ENCODE measurements at regions not wholly inside any gene's neighbourhood (a gene's known extent, or its start where the extent isn't known, plus 50 kb on each side); places are given as distances from the start of the nearest gene placed in this dataset.

GRCh38 chr2:64786343-64787018 is 132.8 kb upstream of the SERTAD2 start:
- in situ Hi-C loops (cut with HindIII; ENCODE audit: low pct_unique_long_range_greater_than_20kb, low sequenced_read_pairs) = no loop called here

DNA sequence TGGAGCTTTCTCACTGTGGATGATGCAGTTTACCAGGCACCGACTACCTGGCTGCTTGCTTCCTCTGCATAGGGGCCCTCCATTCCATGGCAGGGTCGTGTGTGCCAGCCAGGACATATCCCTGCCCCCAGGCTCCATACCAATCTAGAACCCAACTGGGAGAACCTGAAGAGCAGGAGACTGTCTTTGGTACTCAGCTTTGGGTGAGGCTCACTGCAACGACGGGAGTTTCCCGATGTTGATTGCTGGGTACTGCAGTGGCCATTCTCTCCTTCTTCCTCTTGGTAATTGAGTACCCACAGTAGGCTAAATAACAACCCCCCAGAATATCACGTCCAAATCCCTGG is 133.3 kb upstream of the SERTAD2 start:
- in situ Hi-C loops (cut with HindIII; ENCODE audit: low pct_unique_long_range_greater_than_20kb, low sequenced_read_pairs) = no loop called here
- no peak for DNase-seq (ENCODE audit: low read depth)

More at GRCh38 chr2:64786343-64787018, 132.8 kb upstream of the SERTAD2 start:
- DNase-seq (ENCODE audit: low read depth) = no peak

DNA sequence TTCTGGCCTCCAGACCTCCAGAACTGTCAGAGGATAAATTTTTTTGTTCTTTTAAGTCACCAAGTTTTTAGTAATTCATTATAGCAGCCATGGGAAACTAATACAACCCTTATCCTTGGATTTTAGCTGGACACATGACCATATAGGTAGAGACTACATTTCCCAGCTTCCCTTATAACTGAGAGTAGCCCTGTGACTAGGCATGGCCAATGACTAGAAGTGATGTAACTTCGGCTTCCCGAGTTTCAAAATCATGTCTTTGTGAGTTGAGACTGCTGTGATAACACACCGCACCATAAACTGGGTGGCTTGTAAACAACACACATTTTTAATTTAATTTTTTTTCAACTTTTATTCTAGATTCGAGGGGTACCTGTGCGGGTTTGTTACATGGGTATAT is 134.0 kb upstream of the SERTAD2 start:
- in situ Hi-C loops (cut with HindIII; ENCODE audit: low pct_unique_long_range_greater_than_20kb, low sequenced_read_pairs) = no loop called here
- DNase-seq (ENCODE audit: low read depth) = no peak

GRCh38 chr2:64789466-64790320 is 136.0 kb upstream of the SERTAD2 start:
- in situ Hi-C loops (cut with HindIII; ENCODE audit: low pct_unique_long_range_greater_than_20kb, low sequenced_read_pairs) = no loop called here
- DNase-seq (ENCODE audit: low read depth) = no peak

- in situ Hi-C loops (cut with HindIII; ENCODE audit: low pct_unique_long_range_greater_than_20kb, low sequenced_read_pairs) = no loop called here
- DNase-seq (ENCODE audit: low read depth) = peak; percentile 38
Observed at GRCh38 chr2:64792300-64792699, 138.6 kb upstream of the SERTAD2 start.

DNA sequence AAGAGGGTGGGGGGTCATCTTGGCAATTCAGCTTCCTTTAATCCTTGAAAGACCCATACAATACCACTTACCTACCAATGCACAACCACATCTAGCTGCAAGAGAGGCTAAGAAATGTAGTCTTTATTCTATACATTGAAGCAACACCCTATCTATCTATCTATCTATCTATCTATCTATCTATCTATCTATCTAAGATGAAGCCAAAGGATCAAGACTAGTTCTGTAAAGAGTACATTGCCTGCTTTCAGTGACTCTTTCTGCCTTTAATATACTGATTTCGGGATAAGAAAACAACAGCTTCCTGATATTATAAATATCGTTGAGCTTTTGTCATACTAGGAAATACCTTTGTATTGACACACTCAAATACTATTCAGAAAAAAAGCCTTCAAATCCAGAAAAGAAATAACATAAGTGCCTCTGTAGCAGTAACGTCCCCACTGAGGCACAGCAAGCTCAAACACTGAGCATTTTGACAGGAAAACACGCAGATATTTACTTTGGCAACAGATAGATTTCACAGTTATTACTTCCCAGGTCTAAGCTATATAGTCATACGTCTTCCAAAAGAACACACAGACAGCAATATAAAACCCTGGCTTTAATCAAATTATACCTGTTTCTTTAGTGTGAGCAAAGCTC is 139.4 kb upstream of the SERTAD2 start:
- DNase-seq (ENCODE audit: low read depth) = no peak
- in situ Hi-C loops (cut with HindIII; ENCODE audit: low pct_unique_long_range_greater_than_20kb, low sequenced_read_pairs) = no loop called here

GRCh38 chr2:64793701-64794100 is 140.0 kb upstream of the SERTAD2 start:
- DNase-seq (ENCODE audit: low read depth) = no peak
- in situ Hi-C loops (cut with HindIII; ENCODE audit: low pct_unique_long_range_greater_than_20kb, low sequenced_read_pairs) = no loop called here

DNA sequence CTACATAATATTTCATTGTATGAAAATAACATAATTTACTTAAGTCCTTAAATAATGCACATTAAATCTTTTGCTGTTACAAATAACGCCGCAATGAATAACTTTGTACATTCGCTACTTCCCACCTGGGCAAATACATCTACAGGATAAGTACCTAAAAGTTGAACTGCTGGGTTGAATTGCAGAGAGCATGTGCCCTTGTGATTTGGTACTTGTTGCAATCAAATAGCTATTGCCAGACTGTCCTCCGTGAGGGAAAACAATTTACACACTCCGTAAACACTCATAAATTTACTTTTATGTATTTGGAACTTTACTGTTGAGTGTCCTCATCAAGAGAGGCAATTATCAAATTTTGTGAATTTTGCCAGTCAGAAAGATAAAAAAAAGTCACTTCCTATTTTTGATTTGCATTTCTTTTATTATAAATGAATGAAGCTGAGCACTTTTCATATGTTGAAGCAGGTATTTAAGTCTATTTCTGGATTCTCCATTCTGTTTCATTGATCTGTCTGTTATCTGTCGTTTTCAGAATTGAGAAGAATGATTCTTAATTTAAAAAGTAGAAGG is 140.8 kb upstream of the SERTAD2 start:
- no peak for DNase-seq (ENCODE audit: low read depth)
- in situ Hi-C loops (cut with HindIII; ENCODE audit: low pct_unique_long_range_greater_than_20kb, low sequenced_read_pairs) = no loop called here

- in situ Hi-C loops (cut with HindIII; ENCODE audit: low pct_unique_long_range_greater_than_20kb, low sequenced_read_pairs) = no loop called here
Observed at GRCh38 chr2:64795024-64795592, 141.4 kb upstream of the SERTAD2 start.

GRCh38 chr2:64796926-64797325 is 143.2 kb upstream of the SERTAD2 start:
- DNase-seq (ENCODE audit: low read depth) = no peak
- in situ Hi-C loops (cut with HindIII; ENCODE audit: low pct_unique_long_range_greater_than_20kb, low sequenced_read_pairs) = no loop called here

More at GRCh38 chr2:64795024-64795592, 141.4 kb upstream of the SERTAD2 start:
- DNase-seq (ENCODE audit: low read depth) = no peak

GRCh38 chr2:64797881-64798575 is 144.3 kb upstream of the SERTAD2 start:
- in situ Hi-C loops (cut with HindIII; ENCODE audit: low pct_unique_long_range_greater_than_20kb, low sequenced_read_pairs) = no loop called here
- DNase-seq (ENCODE audit: low read depth) = peak; percentile 78

- in situ Hi-C loops (cut with HindIII; ENCODE audit: low pct_unique_long_range_greater_than_20kb, low sequenced_read_pairs) = no loop called here
- DNase-seq (ENCODE audit: low read depth) = peak; percentile 56
Observed at GRCh38 chr2:64799592-64800252, 146.0 kb upstream of the SERTAD2 start.

- DNase-seq (ENCODE audit: low read depth) = no peak
- in situ Hi-C loops (cut with HindIII; ENCODE audit: low pct_unique_long_range_greater_than_20kb, low sequenced_read_pairs) = no loop called here
Observed at GRCh38 chr2:64803776-64804175, 150.1 kb upstream of the SERTAD2 start.

- DNase-seq (ENCODE audit: low read depth) = no peak
- in situ Hi-C loops (cut with HindIII; ENCODE audit: low pct_unique_long_range_greater_than_20kb, low sequenced_read_pairs) = no loop called here
Observed at GRCh38 chr2:64804651-64805050, 150.9 kb upstream of the SERTAD2 start.

- DNase-seq (ENCODE audit: low read depth) = peak; percentile 91
- in situ Hi-C loops (cut with HindIII; ENCODE audit: low pct_unique_long_range_greater_than_20kb, low sequenced_read_pairs) = no loop called here
Observed at GRCh38 chr2:64807417-64807816, 153.7 kb upstream of the SERTAD2 start.

DNA sequence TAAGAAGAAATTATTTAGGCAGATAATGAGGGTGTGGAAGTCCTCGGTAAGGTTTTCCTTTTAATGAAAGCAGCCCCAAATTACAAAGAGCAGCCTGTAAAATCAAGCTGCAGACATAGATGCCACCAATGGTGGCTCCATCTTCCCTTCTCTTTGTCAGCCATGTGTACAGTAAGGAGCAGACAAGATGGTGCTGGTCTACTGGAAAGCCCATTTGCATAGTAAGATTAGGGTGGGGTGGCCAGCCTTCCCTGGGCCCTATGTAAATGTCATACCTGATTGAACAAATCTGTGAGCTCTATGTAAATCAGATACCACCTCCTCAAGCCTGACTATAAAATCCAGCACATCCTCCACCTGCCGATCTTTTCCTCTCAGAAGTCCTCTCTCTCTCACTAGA is 154.4 kb upstream of the SERTAD2 start:
- in situ Hi-C loops (cut with HindIII; ENCODE audit: low pct_unique_long_range_greater_than_20kb, low sequenced_read_pairs) = no loop called here
- DNase-seq (ENCODE audit: low read depth) = peak; percentile 8

DNA sequence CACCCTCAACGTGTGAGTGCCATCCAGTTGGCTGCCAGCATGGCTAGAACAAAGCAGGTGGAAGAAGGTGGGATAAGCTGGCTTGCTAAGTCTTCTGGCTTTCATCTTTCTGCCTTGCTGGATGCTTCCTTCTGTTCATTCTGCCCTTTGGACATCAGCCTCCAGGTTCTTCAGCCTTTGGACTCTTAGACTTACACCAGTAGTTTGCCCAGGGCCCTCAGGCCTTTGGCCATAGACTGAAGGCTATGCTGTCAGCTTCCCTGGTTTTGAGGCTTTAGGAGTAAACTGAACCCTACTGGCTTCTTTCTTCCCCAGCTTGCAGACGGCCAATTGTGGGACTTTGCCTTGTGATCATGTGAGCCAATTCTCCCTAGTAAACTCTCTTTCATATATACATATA is 155.0 kb upstream of the SERTAD2 start:
- no peak for DNase-seq (ENCODE audit: low read depth)
- in situ Hi-C loops (cut with HindIII; ENCODE audit: low pct_unique_long_range_greater_than_20kb, low sequenced_read_pairs) = no loop called here

- DNase-seq (ENCODE audit: low read depth) = no peak
- in situ Hi-C loops (cut with HindIII; ENCODE audit: low pct_unique_long_range_greater_than_20kb, low sequenced_read_pairs) = no loop called here
Observed at GRCh38 chr2:64809216-64809615, 155.5 kb upstream of the SERTAD2 start.
